Neural progenitor cell (in vitro differentiated cells): ENCODE measurements at regions not wholly inside any gene's neighbourhood (a gene's known extent, or its start where the extent isn't known, plus 50 kb on each side); places are given as distances from the start of the nearest gene placed in this dataset. TPM values are rescaled to one million over a fixed set of nuclear protein-coding genes. Genes with fewer than 3 reads are reported as not detected.
"Not testable (repeated sequence)": the region's sequence is repeated elsewhere in the genome, so short reads cannot be mapped to it uniquely, and the experiment has no call there.

Experiments
- DNase-seq: peaks from one replicate; pipeline ENCODE4 v3.0.0-alpha.2; 2016; ENCODE audit warnings: low spot score
- H2AFZ ChIP-seq: fragments of 200-600 bp; sonication (generic); replicated peaks from 2 replicates; pipeline ENCODE4 v1.6.1; 2016; ENCODE audit warnings: antibody characterized with exemption
- H3F3A ChIP-seq: fragments of 200-600 bp; sonication (generic); 2 replicates; pipeline ENCODE4 v1.6.1; 2016; ENCODE audit warnings: antibody characterized with exemption, low read depth
- H3K27ac ChIP-seq: fragments of 200-600 bp; sonication (generic); 2 replicates; pipeline ENCODE4 v1.5.1; 2016; ENCODE audit warnings: mild to moderate bottlenecking
- H3K27me3 ChIP-seq: fragments of 200-600 bp; sonication (generic); 2 replicates; pipeline ENCODE4 v1.6.1; 2016; ENCODE audit warnings: mild to moderate bottlenecking, moderate library complexity
- H3K36me3 ChIP-seq: fragments of 200-600 bp; sonication (generic); 2 replicates; pipeline ENCODE4 v1.5.1; 2016
- H3K4me1 ChIP-seq: fragments of 200-600 bp; sonication (generic); 2 replicates; pipeline ENCODE4 v1.6.1; 2016; ENCODE audit warnings: mixed run types
- H3K4me2 ChIP-seq: fragments of 200-600 bp; sonication (generic); 2 replicates; pipeline ENCODE4 v1.6.1; 2016
- H3K4me3 ChIP-seq: fragments of 200-600 bp; sonication (generic); 2 replicates; pipeline ENCODE4 v1.5.1; 2016
- H3K79me2 ChIP-seq: fragments of 200-600 bp; sonication (generic); 2 replicates; pipeline ENCODE4 v1.6.1; 2016; ENCODE audit warnings: low read depth
- H3K9ac ChIP-seq: fragments of 200-600 bp; sonication (generic); 2 replicates; pipeline ENCODE4 v1.6.1; 2016
- H3K9me3 ChIP-seq: fragments of 200-600 bp; sonication (generic); 2 replicates; pipeline ENCODE4 v1.5.1; 2016; ENCODE audit warnings: low read depth
- H4K20me1 ChIP-seq: fragments of 200-600 bp; sonication (generic); 2 replicates; pipeline ENCODE4 v1.6.1; 2016; ENCODE audit warnings: low read depth
- H3K27ac Mint-ChIP-seq: 3 replicates; pipeline ENCODE4 v1.8.0; 2021; ENCODE audit warnings: mixed read lengths
- H3K27me3 Mint-ChIP-seq: 2 replicates; pipeline ENCODE4 v1.8.0; 2022; ENCODE audit warnings: low read depth, mild to moderate bottlenecking, inconsistent platforms, moderate library complexity, mixed read lengths; ENCODE audit not compliant: insufficient read depth
- H3K36me3 Mint-ChIP-seq: 3 replicates; pipeline ENCODE4 v1.8.0; 2021; ENCODE audit warnings: mixed read lengths
- H3K4me1 Mint-ChIP-seq: 3 replicates; pipeline ENCODE4 v1.8.0; 2021; ENCODE audit warnings: mixed read lengths
- H3K4me3 Mint-ChIP-seq: 3 replicates; pipeline ENCODE4 v1.8.0; 2021; ENCODE audit warnings: mild to moderate bottlenecking, moderate library complexity, mixed read lengths
- H3K9me3 Mint-ChIP-seq: 3 replicates; pipeline ENCODE4 v1.8.0; 2020; ENCODE audit warnings: mixed read lengths
- EZH2 ChIP-seq: fragments of 200-600 bp; sonication (generic); IDR thresholded peaks from 2 replicates; pipeline ENCODE4 v1.6.1; 2017; ENCODE audit warnings: antibody characterized with exemption, mild to moderate bottlenecking, moderate library complexity
- EZH2phosphoT487 ChIP-seq: fragments of 200-600 bp; sonication (generic); IDR thresholded peaks from 2 replicates; pipeline ENCODE4 v1.6.1; 2017; ENCODE audit warnings: antibody characterized with exemption
- small RNA-seq: library from RNA; depleted of rRNA; stranded (forward); fragments of <200 nt; gene quantifications from one replicate; pipeline ENCODE3, GENCODE V24; 2015
- TF ChIP-seq, protein P1 (sequence below): fragments of 200-600 bp; sonication (generic); IDR thresholded peaks from 2 replicates; pipeline ENCODE4 v1.5.1; 2017; ENCODE audit warnings: antibody characterized with exemption, mild to moderate bottlenecking

DNA sequence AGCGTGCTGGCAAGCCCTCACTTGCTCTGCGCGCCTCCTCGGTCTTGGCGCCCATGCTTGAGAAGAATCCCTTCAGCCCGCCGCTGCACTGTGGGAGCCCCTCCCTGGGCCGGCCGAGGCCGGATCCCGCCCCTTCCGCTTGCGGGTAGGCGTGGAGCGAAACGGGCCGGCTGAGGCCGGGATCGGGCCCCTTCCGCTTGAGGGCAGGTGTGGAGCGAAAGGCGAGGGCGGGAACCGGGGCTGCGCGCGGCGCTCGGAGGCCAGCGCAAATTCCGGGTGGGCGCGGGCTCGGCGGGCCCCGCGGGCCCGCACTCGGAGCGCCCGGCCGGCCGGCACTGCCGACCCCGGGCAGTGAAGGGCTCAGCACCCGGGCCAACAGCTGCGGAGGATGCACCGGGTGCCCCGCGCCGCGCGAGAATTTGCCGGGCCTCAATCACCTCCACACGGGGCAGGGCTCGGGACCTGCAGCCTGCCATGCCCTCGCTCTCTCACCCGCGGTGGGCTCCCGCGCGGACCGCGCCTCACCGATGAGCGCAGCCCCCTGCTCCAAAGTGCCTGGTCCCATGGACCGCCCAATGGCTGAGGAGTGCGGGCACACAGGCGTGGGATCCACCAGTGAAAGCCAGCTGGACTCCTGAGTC lies 58.1 kb upstream of the GBA3 start:
- Mint-ChIP-seq H3K9me3 (peaks cover 7% of the 10 kb centered on the region), H3K4me1 (no peaks in the 10 kb centered on the region), H3K36me3 (no peaks in the 10 kb centered on the region), H3K27me3 (no peaks in the 10 kb centered on the region), H3K27ac (no peak overlapping the region), H3K4me3 (no peak overlapping the region)
- H3K4me3 ChIP-seq = no peak overlapping the region
- no peak overlapping the region for H2AFZ ChIP-seq
- H4K20me1 ChIP-seq = no peaks in the 10 kb centered on the region
- no peaks in the 10 kb centered on the region for H3K79me2 ChIP-seq
- no peaks in the 10 kb centered on the region for H3K4me1 ChIP-seq
- H3F3A ChIP-seq = no peaks in the 10 kb centered on the region
- no peaks in the 10 kb centered on the region for H3K9me3 ChIP-seq
- H3K4me2 ChIP-seq = no peak overlapping the region
- no peaks in the 10 kb centered on the region for H3K36me3 ChIP-seq
- no peak overlapping the region for H3K9ac ChIP-seq
- no peak for DNase-seq
- TF ChIP-seq, protein P1, sequence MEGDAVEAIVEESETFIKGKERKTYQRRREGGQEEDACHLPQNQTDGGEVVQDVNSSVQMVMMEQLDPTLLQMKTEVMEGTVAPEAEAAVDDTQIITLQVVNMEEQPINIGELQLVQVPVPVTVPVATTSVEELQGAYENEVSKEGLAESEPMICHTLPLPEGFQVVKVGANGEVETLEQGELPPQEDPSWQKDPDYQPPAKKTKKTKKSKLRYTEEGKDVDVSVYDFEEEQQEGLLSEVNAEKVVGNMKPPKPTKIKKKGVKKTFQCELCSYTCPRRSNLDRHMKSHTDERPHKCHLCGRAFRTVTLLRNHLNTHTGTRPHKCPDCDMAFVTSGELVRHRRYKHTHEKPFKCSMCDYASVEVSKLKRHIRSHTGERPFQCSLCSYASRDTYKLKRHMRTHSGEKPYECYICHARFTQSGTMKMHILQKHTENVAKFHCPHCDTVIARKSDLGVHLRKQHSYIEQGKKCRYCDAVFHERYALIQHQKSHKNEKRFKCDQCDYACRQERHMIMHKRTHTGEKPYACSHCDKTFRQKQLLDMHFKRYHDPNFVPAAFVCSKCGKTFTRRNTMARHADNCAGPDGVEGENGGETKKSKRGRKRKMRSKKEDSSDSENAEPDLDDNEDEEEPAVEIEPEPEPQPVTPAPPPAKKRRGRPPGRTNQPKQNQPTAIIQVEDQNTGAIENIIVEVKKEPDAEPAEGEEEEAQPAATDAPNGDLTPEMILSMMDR = no peak
- no peak for TF ChIP-seq EZH2
- no peak for TF ChIP-seq EZH2phosphoT487
- no peaks in the 10 kb centered on the region for H3K27me3 ChIP-seq
- no peak overlapping the region for H3K27ac ChIP-seq

DNA sequence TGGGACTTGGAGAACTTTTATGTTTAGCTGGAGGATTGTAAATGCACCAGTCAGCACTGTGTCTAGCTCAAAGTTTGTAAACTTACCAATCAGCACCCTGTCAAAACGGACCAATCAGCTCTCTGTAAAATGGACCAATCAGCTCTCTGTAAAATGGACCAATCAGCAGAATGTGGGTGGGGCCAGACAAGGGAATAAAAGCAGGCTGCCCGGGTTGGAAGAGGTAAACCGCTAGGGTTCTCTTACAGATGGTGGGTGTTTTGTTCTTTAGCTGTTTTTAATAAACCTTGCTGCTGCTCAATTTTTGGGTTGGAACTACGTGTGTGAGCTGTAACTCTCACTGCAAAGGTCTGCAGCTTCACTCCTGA lies 57.6 kb upstream of the GBA3 start:
- not testable (repeated sequence) for H3K4me3 Mint-ChIP-seq, H3K4me2 ChIP-seq, H3K36me3 ChIP-seq, H3K27ac ChIP-seq, H2AFZ ChIP-seq, H3K9ac ChIP-seq, H3K27me3 ChIP-seq, H4K20me1 ChIP-seq, H3K79me2 ChIP-seq, H3K27ac Mint-ChIP-seq, H3K4me1 ChIP-seq, H3K4me3 ChIP-seq, H3K4me1 Mint-ChIP-seq, H3K36me3 Mint-ChIP-seq, DNase-seq, H3K9me3 Mint-ChIP-seq, H3F3A ChIP-seq, H3K9me3 ChIP-seq, H3K27me3 Mint-ChIP-seq

DNA sequence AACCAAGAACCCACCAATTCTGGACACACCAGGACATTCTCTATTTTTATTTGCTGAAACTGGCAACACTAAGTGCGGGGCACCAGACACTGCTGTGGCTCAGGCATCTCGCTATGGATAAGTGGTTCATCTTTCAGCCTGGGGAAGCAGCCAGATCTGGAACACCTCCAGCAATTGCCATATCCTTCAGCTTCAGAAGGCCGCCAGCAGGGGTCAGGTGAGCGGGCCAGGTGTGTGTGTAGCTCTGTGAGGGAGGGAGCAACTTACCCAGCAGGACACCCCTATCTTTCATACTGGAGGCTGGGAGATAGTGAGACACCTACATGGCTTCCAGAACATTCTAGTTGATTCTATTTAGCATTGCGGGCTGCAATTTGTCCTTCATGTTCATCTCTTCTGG lies 57.0 kb upstream of the GBA3 start:
- Mint-ChIP-seq H3K4me3 (no peak overlapping the region), H3K27ac (no peak overlapping the region), H3K36me3 (no peaks in the 10 kb centered on the region), H3K4me1 (no peaks in the 10 kb centered on the region), H3K9me3 (peaks cover 10% of the 10 kb centered on the region), H3K27me3 (no peaks in the 10 kb centered on the region)
- Histone ChIP-seq H3K36me3 (no peaks in the 10 kb centered on the region), H4K20me1 (no peaks in the 10 kb centered on the region), H3K9me3 (no peaks in the 10 kb centered on the region), H3K4me3 (no peak overlapping the region), H3K4me2 (no peak overlapping the region), H3K79me2 (no peaks in the 10 kb centered on the region), H2AFZ (no peak overlapping the region), H3F3A (no peaks in the 10 kb centered on the region), H3K4me1 (no peaks in the 10 kb centered on the region), H3K9ac (no peak overlapping the region), H3K27ac (no peak overlapping the region), H3K27me3 (no peaks in the 10 kb centered on the region)
- TF ChIP-seq, protein P1 = no peak
- TF ChIP-seq EZH2phosphoT487 (no peak), EZH2 (no peak)
- no peak for DNase-seq

DNA sequence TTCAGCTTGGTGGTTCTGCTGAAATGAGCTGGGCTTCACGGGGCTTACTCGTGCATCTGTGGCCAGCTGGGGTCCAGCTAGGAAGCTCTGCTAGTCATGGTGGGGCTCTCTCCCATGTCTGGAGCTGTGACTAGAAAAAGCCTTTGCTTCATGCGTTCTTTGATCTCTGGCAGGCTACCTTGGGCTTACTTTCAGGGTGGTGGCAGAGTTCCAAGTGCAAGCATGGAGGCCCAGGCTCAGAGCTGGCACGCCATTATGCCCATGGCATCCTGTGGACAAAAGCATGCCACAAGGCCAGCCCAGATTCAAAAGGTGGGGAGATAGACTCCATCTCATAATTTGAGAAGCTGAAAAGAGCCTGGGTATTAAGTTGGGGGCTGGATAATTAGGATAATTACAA lies 55.4 kb upstream of the GBA3 start:
- no peaks in the 10 kb centered on the region for H3K36me3 ChIP-seq
- no peaks in the 10 kb centered on the region for H3K36me3 Mint-ChIP-seq
- H3K9ac ChIP-seq = no peak overlapping the region
- no peaks in the 10 kb centered on the region for H3K27me3 Mint-ChIP-seq
- no peaks in the 10 kb centered on the region for H3F3A ChIP-seq
- no peak overlapping the region for H3K4me3 Mint-ChIP-seq
- TF ChIP-seq EZH2phosphoT487 = no peak
- no peak for TF ChIP-seq EZH2
- TF ChIP-seq, protein P1 = no peak
- no peaks in the 10 kb centered on the region for H4K20me1 ChIP-seq
- H3K79me2 ChIP-seq = no peaks in the 10 kb centered on the region
- no peaks in the 10 kb centered on the region for H3K4me1 ChIP-seq
- no peak overlapping the region for H3K4me2 ChIP-seq
- no peak overlapping the region for H2AFZ ChIP-seq
- no peak overlapping the region for H3K27ac ChIP-seq
- no peak overlapping the region for H3K27ac Mint-ChIP-seq
- H3K4me1 Mint-ChIP-seq = no peaks in the 10 kb centered on the region
- H3K4me3 ChIP-seq = no peak overlapping the region
- peaks cover 13% of the 10 kb centered on the region for H3K9me3 Mint-ChIP-seq
- H3K27me3 ChIP-seq = no peaks in the 10 kb centered on the region
- no peaks in the 10 kb centered on the region for H3K9me3 ChIP-seq
- no peak for DNase-seq

Small RNA genes lying in the stretch of these regions (small RNA-seq; reads per million reads assigned to genes)
- not detected for gene AC098583.1
